Memory B cell (primary cell): ENCODE measurements at regions not wholly inside any gene's neighbourhood (a gene's known extent, or its start where the extent isn't known, plus 50 kb on each side); places are given as distances from the start of the nearest gene placed in this dataset.

Experiments
- ATAC-seq: fragments of 150-1000 bp; cut with Tn5 transposase; 2 replicates; pipeline ENCODE4 v1.10.0; 2021; ENCODE audit warnings: low read depth, mild to moderate bottlenecking, moderate library complexity
- DNase-seq, 2 donors: peaks; one replicate each; pipeline ENCODE4 v3.0.0; 2022; ENCODE audit warnings: low spot score in 2 of 2
- H3K27ac Mint-ChIP-seq: one replicate; pipeline ENCODE4 v1.8.0; 2022; ENCODE audit warnings: mild to moderate bottlenecking, moderate library complexity, mixed read lengths
- H3K27me3 Mint-ChIP-seq: one replicate; pipeline ENCODE4 v1.8.0; 2022; ENCODE audit warnings: mixed read lengths
- H3K36me3 Mint-ChIP-seq: one replicate; pipeline ENCODE4 v1.8.0; 2022; ENCODE audit warnings: mild to moderate bottlenecking, mixed read lengths
- H3K4me1 Mint-ChIP-seq: one replicate; pipeline ENCODE4 v1.8.0; 2022; ENCODE audit warnings: mixed read lengths
- H3K4me3 Mint-ChIP-seq: one replicate; pipeline ENCODE4 v1.8.0; 2022; ENCODE audit warnings: mild to moderate bottlenecking, moderate library complexity, mixed read lengths
- H3K9me3 Mint-ChIP-seq: one replicate; pipeline ENCODE4 v1.8.0; 2022; ENCODE audit warnings: mixed read lengths

- Mint-ChIP-seq H3K4me3 (no peak overlapping the region), H3K9me3 (no peaks in the 10 kb centered on the region), H3K36me3 (no peaks in the 10 kb centered on the region), H3K4me1 (no peaks in the 10 kb centered on the region), H3K27me3 (peaks cover 7% of the 10 kb centered on the region), H3K27ac (no peak overlapping the region)
- ATAC-seq: no peak
- DNase-seq: no peak
These were observed 63.7 kb upstream of the PSMD7 start for GRCh38 chr16:74232806-74233465.

GRCh38 chr16:74230126-74230525, 66.5 kb upstream of the PSMD7 start:
- Mint-ChIP-seq H3K4me1 (no peaks in the 10 kb centered on the region), H3K36me3 (no peaks in the 10 kb centered on the region), H3K9me3 (no peaks in the 10 kb centered on the region), H3K4me3 (no peak overlapping the region), H3K27me3 (peaks cover under 1% of the 10 kb centered on the region), H3K27ac (no peak overlapping the region)
- DNase-seq (no peak), ATAC-seq (no peak)

GRCh38 chr16:74226338-74226954, 70.2 kb upstream of the PSMD7 start:
- ATAC-seq (no peak), DNase-seq (no peak)
- no peak overlapping the region for H3K27ac Mint-ChIP-seq
- no peaks in the 10 kb centered on the region for H3K4me1 Mint-ChIP-seq
- H3K9me3 Mint-ChIP-seq: no peaks in the 10 kb centered on the region
- H3K36me3 Mint-ChIP-seq: no peaks in the 10 kb centered on the region
- H3K4me3 Mint-ChIP-seq: no peak overlapping the region
- peaks cover 2% of the 10 kb centered on the region for H3K27me3 Mint-ChIP-seq

- H3K9me3 Mint-ChIP-seq: no peaks in the 10 kb centered on the region
- peaks cover 4% of the 10 kb centered on the region for H3K27me3 Mint-ChIP-seq
- no peak overlapping the region for H3K27ac Mint-ChIP-seq
- H3K4me1 Mint-ChIP-seq: no peaks in the 10 kb centered on the region
- H3K4me3 Mint-ChIP-seq: no peak overlapping the region
- no peaks in the 10 kb centered on the region for H3K36me3 Mint-ChIP-seq
- no peak for ATAC-seq
- no peak for DNase-seq
These were observed 71.6 kb upstream of the PSMD7 start for GRCh38 chr16:74224828-74225612.

GRCh38 chr16:74221828-74222227, 74.8 kb upstream of the PSMD7 start:
- H3K27me3 Mint-ChIP-seq: peaks cover 4% of the 10 kb centered on the region
- ATAC-seq (no peak), DNase-seq (no peak)
- H3K4me1 Mint-ChIP-seq: no peaks in the 10 kb centered on the region
- H3K9me3 Mint-ChIP-seq: no peaks in the 10 kb centered on the region
- no peak overlapping the region for H3K27ac Mint-ChIP-seq
- H3K36me3 Mint-ChIP-seq: no peaks in the 10 kb centered on the region
- H3K4me3 Mint-ChIP-seq: no peak overlapping the region

GRCh38 chr16:74219706-74220105, 76.9 kb upstream of the PSMD7 start:
- no peaks in the 10 kb centered on the region for H3K36me3 Mint-ChIP-seq
- no peak for DNase-seq
- no peaks in the 10 kb centered on the region for H3K9me3 Mint-ChIP-seq
- H3K27me3 Mint-ChIP-seq: peaks cover 4% of the 10 kb centered on the region
- H3K4me1 Mint-ChIP-seq: no peaks in the 10 kb centered on the region
- no peak for ATAC-seq
- H3K27ac Mint-ChIP-seq: no peak overlapping the region
- no peak overlapping the region for H3K4me3 Mint-ChIP-seq

GRCh38 chr16:74218871-74219270, 77.7 kb upstream of the PSMD7 start:
- no peak overlapping the region for H3K27ac Mint-ChIP-seq
- peaks cover 4% of the 10 kb centered on the region for H3K27me3 Mint-ChIP-seq
- no peaks in the 10 kb centered on the region for H3K36me3 Mint-ChIP-seq
- ATAC-seq: no peak
- H3K4me3 Mint-ChIP-seq: no peak overlapping the region
- H3K4me1 Mint-ChIP-seq: no peaks in the 10 kb centered on the region
- no peaks in the 10 kb centered on the region for H3K9me3 Mint-ChIP-seq
- no peak for DNase-seq

- H3K4me1 Mint-ChIP-seq: peaks cover 3% of the 10 kb centered on the region
- H3K27me3 Mint-ChIP-seq: peaks cover 9% of the 10 kb centered on the region
- no peaks in the 10 kb centered on the region for H3K36me3 Mint-ChIP-seq
- no peak overlapping the region for H3K4me3 Mint-ChIP-seq
- no peak overlapping the region for H3K27ac Mint-ChIP-seq
- DNase-seq: no peak
- no peak for ATAC-seq
- H3K9me3 Mint-ChIP-seq: no peaks in the 10 kb centered on the region
These were observed 80.3 kb upstream of the PSMD7 start for GRCh38 chr16:74216319-74216718.

- Mint-ChIP-seq H3K4me1 (peaks cover 3% of the 10 kb centered on the region), H3K4me3 (no peak overlapping the region)
These were observed 81.4 kb upstream of the PSMD7 start for GRCh38 chr16:74215249-74215648.

GRCh38 chr16:74213372-74213771, 83.2 kb upstream of the PSMD7 start:
- H3K36me3 Mint-ChIP-seq: no peaks in the 10 kb centered on the region
- no peak overlapping the region for H3K27ac Mint-ChIP-seq
- no peaks in the 10 kb centered on the region for H3K9me3 Mint-ChIP-seq

More at GRCh38 chr16:74215249-74215648, 81.4 kb upstream of the PSMD7 start:
- Mint-ChIP-seq H3K27me3 (peaks cover 6% of the 10 kb centered on the region), H3K36me3 (no peaks in the 10 kb centered on the region), H3K9me3 (no peaks in the 10 kb centered on the region), H3K27ac (no peak overlapping the region)
- ATAC-seq (no peak), DNase-seq (no peak)

GRCh38 chr16:74210245-74210644, 86.4 kb upstream of the PSMD7 start:
- no peak overlapping the region for H3K27ac Mint-ChIP-seq
- no peaks in the 10 kb centered on the region for H3K36me3 Mint-ChIP-seq
- ATAC-seq (no peak), DNase-seq (no peak)
- no peaks in the 10 kb centered on the region for H3K9me3 Mint-ChIP-seq
- H3K27me3 Mint-ChIP-seq: peaks cover 8% of the 10 kb centered on the region
- no peak overlapping the region for H3K4me3 Mint-ChIP-seq
- H3K4me1 Mint-ChIP-seq: peaks cover 3% of the 10 kb centered on the region

More at GRCh38 chr16:74213372-74213771, 83.2 kb upstream of the PSMD7 start:
- peaks cover 6% of the 10 kb centered on the region for H3K27me3 Mint-ChIP-seq
- no peak for ATAC-seq
- DNase-seq: no peak
- H3K4me1 Mint-ChIP-seq: peaks cover 3% of the 10 kb centered on the region
- H3K4me3 Mint-ChIP-seq: no peak overlapping the region

- Mint-ChIP-seq H3K27ac (no peak overlapping the region), H3K36me3 (no peaks in the 10 kb centered on the region), H3K4me1 (no peaks in the 10 kb centered on the region), H3K27me3 (peaks cover 1% of the 10 kb centered on the region), H3K9me3 (no peaks in the 10 kb centered on the region), H3K4me3 (no peak overlapping the region)
- no peak for DNase-seq
- ATAC-seq: no peak
These were observed 94.6 kb upstream of the PSMD7 start for GRCh38 chr16:74202009-74202408.

- Mint-ChIP-seq H3K4me1 (no peaks in the 10 kb centered on the region), H3K9me3 (no peaks in the 10 kb centered on the region), H3K4me3 (no peak overlapping the region), H3K36me3 (no peaks in the 10 kb centered on the region), H3K27me3 (peaks cover 1% of the 10 kb centered on the region), H3K27ac (no peak overlapping the region)
- ATAC-seq (no peak), DNase-seq (no peak)
These were observed 95.0 kb upstream of the PSMD7 start for GRCh38 chr16:74201576-74201975.

GRCh38 chr16:74200921-74201320, 95.7 kb upstream of the PSMD7 start:
- ATAC-seq (no peak), DNase-seq (no peak)
- Mint-ChIP-seq H3K4me1 (no peaks in the 10 kb centered on the region), H3K27ac (no peak overlapping the region), H3K9me3 (no peaks in the 10 kb centered on the region), H3K27me3 (peaks cover 1% of the 10 kb centered on the region), H3K4me3 (no peak overlapping the region), H3K36me3 (no peaks in the 10 kb centered on the region)
